ENCODE measurements at regions not wholly inside any gene's neighbourhood (a gene's known extent, or its start where the extent isn't known, plus 50 kb on each side); places are given as distances from the start of the nearest gene placed in this dataset.

DNA sequence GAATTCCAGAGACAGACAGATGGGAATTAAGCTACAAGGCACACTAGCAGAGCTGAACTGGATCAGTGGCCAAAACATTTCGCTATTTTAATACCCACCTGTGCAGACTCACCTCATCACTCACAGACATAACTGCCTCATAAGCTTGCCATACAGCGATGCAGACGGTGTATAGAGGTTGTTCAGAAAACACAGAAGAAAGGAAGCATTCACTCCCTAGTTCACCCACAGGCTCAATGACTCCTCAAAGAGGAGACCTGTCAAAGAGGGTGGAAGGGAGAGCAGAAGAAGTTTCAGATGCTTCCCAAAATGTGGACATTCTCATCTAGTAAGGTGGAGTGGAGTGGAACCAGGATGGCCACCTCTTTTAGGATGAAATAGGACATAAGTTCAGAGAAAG, 81.7 kb upstream of the SPHKAP start:
- H2AFZ ChIP-seq (ENCODE audit: low read length): no peak overlapping the region
- intact Hi-C loops (cut with micrococcal nuclease): no loop called here
- peaks cover 23% of the 10 kb centered on the region for H3K27me3 ChIP-seq (ENCODE audit: low read length)
- no peaks in the 10 kb centered on the region for H3K9me2 ChIP-seq (replicated peaks; ENCODE audit: low read length)
- DNase-seq: no peak
- no TSS peak for BruUV-seq (replicated peaks)
- H3K9ac ChIP-seq (ENCODE audit: low read length): no peak overlapping the region
- H4K20me1 ChIP-seq (ENCODE audit: low read length): no peaks in the 10 kb centered on the region
- no peaks in the 10 kb centered on the region for H3K9me3 ChIP-seq (ENCODE audit: low read length)
- H3K79me2 ChIP-seq (ENCODE audit: low read length): no peaks in the 10 kb centered on the region
- H3K36me3 ChIP-seq (ENCODE audit: low read depth, low read length): no peaks in the 10 kb centered on the region
- no peaks in the 10 kb centered on the region for H3K4me1 ChIP-seq (ENCODE audit: insufficient read depth, low read length)
- TF ChIP-seq EZH2phosphoT487 (IDR thresholded peaks at IDR 0.05; ENCODE audit: borderline replicate concordance, low read length) (no peak), EZH2 (IDR thresholded peaks at IDR 0.05; ENCODE audit: low read length, unreplicated experiment) (no peak)
- TF ChIP-seq, protein P1, sequence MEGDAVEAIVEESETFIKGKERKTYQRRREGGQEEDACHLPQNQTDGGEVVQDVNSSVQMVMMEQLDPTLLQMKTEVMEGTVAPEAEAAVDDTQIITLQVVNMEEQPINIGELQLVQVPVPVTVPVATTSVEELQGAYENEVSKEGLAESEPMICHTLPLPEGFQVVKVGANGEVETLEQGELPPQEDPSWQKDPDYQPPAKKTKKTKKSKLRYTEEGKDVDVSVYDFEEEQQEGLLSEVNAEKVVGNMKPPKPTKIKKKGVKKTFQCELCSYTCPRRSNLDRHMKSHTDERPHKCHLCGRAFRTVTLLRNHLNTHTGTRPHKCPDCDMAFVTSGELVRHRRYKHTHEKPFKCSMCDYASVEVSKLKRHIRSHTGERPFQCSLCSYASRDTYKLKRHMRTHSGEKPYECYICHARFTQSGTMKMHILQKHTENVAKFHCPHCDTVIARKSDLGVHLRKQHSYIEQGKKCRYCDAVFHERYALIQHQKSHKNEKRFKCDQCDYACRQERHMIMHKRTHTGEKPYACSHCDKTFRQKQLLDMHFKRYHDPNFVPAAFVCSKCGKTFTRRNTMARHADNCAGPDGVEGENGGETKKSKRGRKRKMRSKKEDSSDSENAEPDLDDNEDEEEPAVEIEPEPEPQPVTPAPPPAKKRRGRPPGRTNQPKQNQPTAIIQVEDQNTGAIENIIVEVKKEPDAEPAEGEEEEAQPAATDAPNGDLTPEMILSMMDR (conservative IDR thresholded peaks at IDR 0.05; ENCODE audit: low read depth, low read length): no peak
- H3K4me3 ChIP-seq (ENCODE audit: low read length): no peak overlapping the region
- H3K4me2 ChIP-seq (ENCODE audit: low read length): no peak overlapping the region
- H3K27ac ChIP-seq (ENCODE audit: low read length): no peak overlapping the region
- ChIA-PET POLR2A (ENCODE audit: unreplicated experiment) (no interaction called here), CTCF (no interaction called here)
- no peaks in the 10 kb centered on the region for H3F3A ChIP-seq (ENCODE audit: low read length, unreplicated experiment)
- no peak for ATAC-seq

DNA sequence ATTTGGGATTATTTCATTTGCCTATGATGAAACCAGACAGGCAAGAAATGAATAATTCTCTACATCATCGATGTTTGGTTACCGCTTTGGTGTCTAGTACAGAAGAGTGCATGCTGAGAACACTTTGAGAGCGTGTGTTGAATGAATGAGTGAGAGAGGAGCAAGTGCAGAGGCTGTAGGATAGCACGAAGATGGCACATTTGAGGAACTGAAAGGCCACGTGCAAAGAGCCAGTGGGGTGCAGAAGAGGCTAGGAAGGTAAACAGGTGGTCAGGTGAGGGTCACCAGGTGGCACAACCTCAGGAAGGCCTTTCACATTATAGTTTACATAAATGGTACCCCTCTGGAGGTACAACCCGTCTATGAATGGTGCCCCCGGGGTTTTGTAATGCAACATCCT, 80.1 kb upstream of the SPHKAP start:
- intact Hi-C loops (cut with micrococcal nuclease): no loop called here
- Histone ChIP-seq H3K4me3 (ENCODE audit: low read length) (no peak overlapping the region), H4K20me1 (ENCODE audit: low read length) (no peaks in the 10 kb centered on the region), H3K27ac (ENCODE audit: low read length) (no peak overlapping the region), H3K9me2 (replicated peaks; ENCODE audit: low read length) (no peaks in the 10 kb centered on the region), H3K9ac (ENCODE audit: low read length) (no peak overlapping the region), H3K79me2 (ENCODE audit: low read length) (no peaks in the 10 kb centered on the region), H3K36me3 (ENCODE audit: low read depth, low read length) (no peaks in the 10 kb centered on the region), H3K4me2 (ENCODE audit: low read length) (no peak overlapping the region), H3F3A (ENCODE audit: low read length, unreplicated experiment) (no peaks in the 10 kb centered on the region), H3K4me1 (ENCODE audit: insufficient read depth, low read length) (no peaks in the 10 kb centered on the region), H3K27me3 (ENCODE audit: low read length) (peaks cover 27% of the 10 kb centered on the region), H2AFZ (ENCODE audit: low read length) (no peak overlapping the region), H3K9me3 (ENCODE audit: low read length) (no peaks in the 10 kb centered on the region)
- ChIA-PET CTCF (no interaction called here), POLR2A (ENCODE audit: unreplicated experiment) (no interaction called here)
- TF ChIP-seq EZH2phosphoT487 (IDR thresholded peaks at IDR 0.05; ENCODE audit: borderline replicate concordance, low read length): no peak
- no peak for TF ChIP-seq EZH2 (IDR thresholded peaks at IDR 0.05; ENCODE audit: low read length, unreplicated experiment)
- TF ChIP-seq, protein P1 (conservative IDR thresholded peaks at IDR 0.05; ENCODE audit: low read depth, low read length): no peak
- BruUV-seq (replicated peaks): no TSS peak
- DNase-seq: no peak
- ATAC-seq: no peak

DNA sequence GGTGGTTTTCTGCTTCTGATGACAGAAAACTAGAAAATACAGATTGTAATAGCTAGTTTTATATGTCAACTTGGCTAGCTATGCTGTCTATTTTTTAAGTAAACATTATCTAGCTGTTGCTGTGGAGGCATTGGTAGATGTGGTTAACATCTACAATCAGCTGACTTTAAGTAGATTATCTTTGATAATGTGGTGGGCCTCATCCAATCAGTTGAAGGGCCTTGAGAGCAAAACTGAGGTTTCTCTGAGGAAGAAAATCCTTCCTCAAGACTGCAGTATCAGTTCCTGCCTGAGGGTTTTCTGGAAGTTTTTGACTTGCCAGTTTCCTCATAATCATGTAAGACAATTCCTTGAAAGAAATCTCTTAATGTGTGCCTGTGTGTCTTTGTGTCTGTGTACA, 75.9 kb upstream of the SPHKAP start:
- H3K4me2 ChIP-seq (ENCODE audit: low read length): no peak overlapping the region
- POLR2A ChIA-PET (ENCODE audit: unreplicated experiment): no interaction called here
- ATAC-seq: no peak

More for the DNA sequence above, 75.9 kb upstream of the SPHKAP start:
- Histone ChIP-seq H3K9me3 (ENCODE audit: low read length) (no peaks in the 10 kb centered on the region), H3K4me1 (ENCODE audit: insufficient read depth, low read length) (no peaks in the 10 kb centered on the region), H3K36me3 (ENCODE audit: low read depth, low read length) (no peaks in the 10 kb centered on the region), H3K9ac (ENCODE audit: low read length) (no peak overlapping the region), H3K27ac (ENCODE audit: low read length) (no peak overlapping the region), H3F3A (ENCODE audit: low read length, unreplicated experiment) (no peaks in the 10 kb centered on the region), H3K79me2 (ENCODE audit: low read length) (no peaks in the 10 kb centered on the region), H4K20me1 (ENCODE audit: low read length) (no peaks in the 10 kb centered on the region), H3K9me2 (replicated peaks; ENCODE audit: low read length) (no peaks in the 10 kb centered on the region), H3K4me3 (ENCODE audit: low read length) (no peak overlapping the region), H3K27me3 (ENCODE audit: low read length) (peaks cover 27% of the 10 kb centered on the region), H2AFZ (ENCODE audit: low read length) (no peak overlapping the region)
- no TSS peak for BruUV-seq (replicated peaks)
- intact Hi-C loops (cut with micrococcal nuclease): no loop called here
- DNase-seq: no peak
- CTCF ChIA-PET: no interaction called here
- TF ChIP-seq, protein P1 (conservative IDR thresholded peaks at IDR 0.05; ENCODE audit: low read depth, low read length): no peak
- no peak for TF ChIP-seq EZH2phosphoT487 (IDR thresholded peaks at IDR 0.05; ENCODE audit: borderline replicate concordance, low read length)
- no peak for TF ChIP-seq EZH2 (IDR thresholded peaks at IDR 0.05; ENCODE audit: low read length, unreplicated experiment)
